NCI-H1105 treated with DMSO at 0.1 percent for 48 hours (cell line): ENCODE measurements at regions not wholly inside any gene's neighbourhood (a gene's known extent, or its start where the extent isn't known, plus 50 kb on each side); places are given as distances from the start of the nearest gene placed in this dataset.
"Not testable (repeated sequence)": the region's sequence is repeated elsewhere in the genome, so short reads cannot be mapped to it uniquely, and the experiment has no call there.

Experiments used
- DNase-seq: peaks from one replicate; lab custom pipeline; 2025; lab: John Stamatoyannopoulos, UW

GRCh38 chr10:44172883-44173607 is 211.9 kb downstream of the CXCL12 start:
- no peak for DNase-seq

DNA sequence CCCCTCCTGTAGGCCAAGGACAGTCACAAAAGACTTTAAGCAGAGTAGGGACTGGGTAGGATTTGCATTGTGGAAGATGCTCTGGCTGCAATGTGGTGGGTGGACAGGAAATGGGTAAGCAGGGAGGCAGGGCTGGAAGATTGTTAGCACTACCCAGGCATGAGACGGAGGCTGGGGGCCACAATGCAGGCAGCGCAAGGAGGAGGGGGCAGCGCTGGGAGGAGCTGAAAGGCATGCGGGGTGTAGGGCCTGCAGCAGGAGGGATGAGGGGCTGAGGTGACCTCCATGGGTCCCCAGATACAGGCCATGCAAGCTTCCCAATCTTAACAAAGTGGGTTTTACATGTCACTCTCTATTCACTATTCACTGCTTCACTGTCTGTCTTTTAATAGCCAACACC is 213.1 kb downstream of the CXCL12 start:
- no peak for DNase-seq

DNA sequence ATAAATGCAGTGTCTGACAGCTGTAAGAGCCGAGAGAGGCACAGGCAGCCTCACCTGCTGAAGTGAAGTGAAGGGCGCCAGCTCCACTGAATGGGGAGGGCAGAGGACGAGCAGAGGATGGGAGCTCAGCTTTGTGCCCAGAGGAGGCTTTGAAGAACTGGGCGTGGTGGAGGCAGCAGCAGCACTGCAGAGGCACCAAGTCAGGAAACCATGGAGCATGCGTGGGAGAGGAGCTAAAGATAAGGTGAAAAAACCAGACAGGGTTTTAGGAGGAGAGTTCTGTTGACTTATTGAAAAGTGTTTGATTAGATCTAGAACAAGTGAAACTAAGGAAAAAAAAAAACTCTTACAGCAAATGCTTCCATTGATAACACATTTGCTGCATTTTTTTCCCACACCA is 216.4 kb downstream of the CXCL12 start:
- DNase-seq, result no peak

DNA sequence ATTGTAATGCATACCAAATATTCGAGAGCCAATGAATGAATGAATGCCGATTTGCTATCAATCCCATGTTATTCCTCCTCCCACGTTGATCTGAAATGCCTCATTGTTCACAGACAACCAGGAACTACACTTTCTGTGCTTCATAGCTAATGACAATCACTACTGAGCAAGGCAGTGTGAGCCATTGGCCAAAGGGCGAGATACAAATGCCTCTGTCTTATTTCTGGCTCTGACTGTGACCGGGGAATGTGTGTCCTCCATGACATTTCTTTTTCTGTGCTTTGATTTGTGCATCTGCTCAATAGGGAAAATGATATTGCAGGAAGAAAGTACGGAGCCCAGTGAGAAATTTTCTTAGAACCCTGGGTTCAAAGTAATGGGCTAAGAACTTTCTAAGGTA is 217.1 kb downstream of the CXCL12 start:
- no peak for DNase-seq

- DNase-seq, result no peak
These were observed 218.5 kb downstream of the CXCL12 start for GRCh38 chr10:44166441-44166840.

GRCh38 chr10:44164251-44164956 is 220.5 kb downstream of the CXCL12 start:
- no peak for DNase-seq

DNA sequence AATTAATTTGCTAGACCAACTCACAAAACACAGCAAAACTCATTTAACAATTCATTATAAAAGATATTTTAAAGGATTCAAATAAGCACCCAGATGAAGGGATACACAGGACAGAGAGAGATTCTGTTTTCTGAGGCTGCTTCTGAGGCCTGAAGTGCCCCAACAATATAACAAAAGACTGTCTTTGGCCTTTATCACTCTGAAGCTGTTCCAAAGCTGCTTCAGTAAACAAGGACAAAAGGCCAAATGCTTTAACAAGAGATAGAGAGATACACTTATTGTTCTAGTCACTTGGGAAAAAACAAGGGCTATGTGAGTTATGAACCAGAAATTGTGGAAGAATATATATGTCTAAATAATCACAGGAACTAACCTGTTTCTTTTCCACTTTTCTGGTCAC is 223.7 kb downstream of the CXCL12 start:
- no peak for DNase-seq

DNA sequence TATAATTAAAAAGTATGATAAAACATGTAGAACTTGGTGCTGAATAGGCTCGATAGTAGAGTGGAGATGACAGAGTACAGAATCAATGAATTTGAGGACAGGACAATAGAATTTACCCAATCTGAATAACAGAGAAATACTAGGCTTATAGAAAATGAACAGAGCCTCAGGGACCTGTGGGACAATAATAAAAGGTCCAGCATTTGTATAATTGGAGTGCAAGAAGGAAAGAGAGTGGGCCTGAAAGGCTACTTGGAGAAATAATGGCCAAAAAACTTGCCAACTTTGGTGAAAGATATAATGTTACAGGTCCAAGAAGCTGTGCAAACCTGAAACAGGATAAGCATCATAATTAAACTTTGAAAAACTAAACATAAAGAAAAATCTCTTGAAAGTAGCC is 227.3 kb downstream of the CXCL12 start:
- no peak for DNase-seq

GRCh38 chr10:44154956-44155355 is 229.9 kb downstream of the CXCL12 start:
- DNase-seq, result no peak

DNA sequence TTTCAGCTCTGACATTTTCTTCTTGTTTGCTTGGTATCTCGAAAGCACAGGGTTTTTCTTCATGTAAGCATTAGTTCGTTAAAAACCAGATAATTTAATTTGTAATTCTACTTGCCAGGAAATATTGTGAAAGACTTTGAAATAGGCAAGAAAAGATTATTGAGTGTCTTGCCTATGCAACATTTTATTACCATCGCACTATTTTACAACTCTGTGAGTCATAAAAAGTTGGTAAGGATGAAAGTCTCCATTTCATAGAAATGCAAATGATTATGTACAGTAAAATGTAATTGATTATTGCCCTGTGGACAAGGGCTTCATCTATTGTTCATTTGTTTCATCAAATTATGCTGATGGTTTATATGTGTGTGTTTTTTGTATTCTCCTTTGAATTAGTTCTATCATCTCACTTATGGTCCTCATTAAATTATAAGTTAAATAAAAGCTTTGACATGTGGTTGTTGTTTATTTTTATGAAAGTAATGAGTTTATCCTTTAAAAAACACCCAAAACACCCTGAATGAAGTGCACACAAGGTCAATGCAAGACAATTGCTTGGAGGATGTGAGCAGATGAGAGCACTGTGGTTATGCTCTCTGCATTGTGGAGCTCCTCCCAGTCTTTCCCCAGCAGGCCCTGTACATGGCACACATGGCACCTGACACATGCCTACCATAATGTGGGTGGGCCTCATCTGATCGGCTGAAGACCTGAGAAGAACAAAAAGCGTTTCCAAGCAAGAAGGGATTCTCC is 230.8 kb downstream of the CXCL12 start:
- no peak for DNase-seq

- DNase-seq, result no peak
These were observed 241.3 kb downstream of the CXCL12 start for GRCh38 chr10:44143556-44143955.

GRCh38 chr10:44132361-44133289 is 252.3 kb downstream of the CXCL12 start:
- no peak for DNase-seq

DNA sequence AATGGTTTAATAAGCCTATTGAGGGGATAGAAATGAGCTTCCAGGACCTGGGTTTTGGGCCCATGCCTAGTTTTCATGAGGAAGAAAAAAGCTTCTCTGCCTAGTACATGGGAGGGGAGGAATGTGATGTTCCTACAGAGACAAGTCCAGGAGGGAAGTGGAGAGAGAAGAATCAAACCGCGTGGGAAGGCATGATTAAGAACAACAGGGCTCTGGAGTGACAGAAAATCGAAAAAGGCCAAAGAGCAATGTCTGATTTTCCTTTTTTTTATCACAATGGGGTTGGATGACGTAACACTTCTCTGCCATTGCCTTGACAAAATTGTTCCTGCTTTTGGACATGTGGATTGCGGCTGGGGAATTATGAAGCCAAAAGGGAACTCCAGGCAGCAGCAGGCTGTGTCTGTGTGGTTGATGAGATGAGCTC is 258.6 kb downstream of the CXCL12 start:
- DNase-seq, result no peak

- DNase-seq, result no peak
These were observed 259.0 kb downstream of the CXCL12 start for GRCh38 chr10:44125879-44126278.

GRCh38 chr10:44118500-44118899 is 266.4 kb downstream of the CXCL12 start:
- no peak for DNase-seq

DNA sequence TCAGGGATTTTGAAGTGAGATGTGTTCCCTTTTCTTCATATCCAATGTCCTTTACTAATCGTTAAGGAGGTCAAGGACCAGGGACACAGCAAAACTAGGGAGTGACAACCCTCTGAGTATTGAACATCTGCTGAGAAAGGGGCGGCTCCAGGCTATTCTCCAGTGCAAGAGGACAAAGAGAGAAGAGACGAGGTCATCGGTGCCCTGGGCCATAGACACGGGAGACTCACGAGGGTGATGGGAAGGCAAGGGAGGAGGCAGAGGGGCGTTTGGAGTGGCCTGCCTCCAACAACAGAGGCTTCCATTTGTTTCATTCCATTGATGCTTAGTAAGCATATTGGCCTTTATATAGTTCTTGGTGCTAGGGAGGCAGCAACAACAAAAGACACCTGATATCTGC is 268.4 kb downstream of the CXCL12 start:
- DNase-seq, result no peak

DNA sequence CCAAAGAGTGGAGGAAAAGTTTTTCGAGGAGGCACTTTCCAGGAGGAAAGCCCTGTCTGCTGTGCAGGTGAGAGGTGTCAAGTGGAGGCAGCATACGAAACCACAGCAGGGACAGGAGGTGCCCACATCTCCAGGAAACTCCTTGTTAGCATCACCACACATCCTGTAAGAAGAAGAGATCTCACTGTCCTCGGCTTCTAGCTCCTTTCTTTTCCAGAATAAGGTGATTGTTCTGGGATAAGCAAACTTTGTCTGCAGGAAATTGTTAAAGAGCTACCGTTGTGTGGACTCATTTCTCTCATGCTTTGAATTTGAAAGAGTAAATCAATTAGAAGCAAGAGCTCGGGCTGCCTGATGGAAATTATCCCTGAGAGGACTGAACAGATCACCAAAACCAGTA is 269.4 kb downstream of the CXCL12 start:
- no peak for DNase-seq

- DNase-seq, result no peak
These were observed 270.5 kb downstream of the CXCL12 start for GRCh38 chr10:44114441-44114840.

DNA sequence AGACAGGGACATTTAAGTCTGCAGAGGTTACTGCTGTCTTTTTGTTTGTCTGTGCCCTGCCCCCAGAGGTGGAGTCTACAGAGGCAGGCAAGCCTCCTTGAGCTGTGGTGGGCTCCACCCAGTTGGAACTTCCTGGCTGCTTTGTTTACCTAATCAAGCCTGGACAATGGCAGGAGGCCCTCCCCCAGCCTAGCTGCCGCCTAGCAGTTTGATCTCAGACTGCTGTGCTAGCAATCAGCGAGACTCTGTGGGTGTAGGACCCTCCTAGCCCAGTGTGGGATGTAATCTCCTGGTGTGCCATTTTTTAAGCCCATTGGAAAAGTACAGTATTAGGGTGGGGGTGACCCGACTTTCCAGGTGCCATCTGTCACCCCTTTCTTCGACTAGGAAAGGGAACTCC is 272.6 kb downstream of the CXCL12 start:
- not testable (repeated sequence) for DNase-seq

DNA sequence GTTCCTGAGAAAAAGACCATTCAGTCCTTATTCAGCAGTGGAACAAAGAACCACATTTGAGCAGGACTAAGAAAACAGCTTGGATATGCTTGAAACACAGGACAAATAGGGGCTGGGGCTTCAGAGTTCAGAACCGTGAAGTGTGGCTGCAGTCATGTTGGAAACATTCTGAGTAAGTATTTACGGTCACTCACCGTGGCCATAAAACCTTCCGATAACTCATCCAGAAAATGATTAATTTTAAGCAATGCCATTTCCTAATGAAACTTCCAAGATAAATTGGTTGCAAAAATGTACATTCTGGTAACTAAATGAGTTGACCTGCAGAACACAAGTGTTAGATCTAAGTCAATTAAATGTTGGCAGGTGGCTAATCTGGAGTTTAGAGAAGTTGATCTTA is 279.2 kb downstream of the CXCL12 start:
- no peak for DNase-seq

DNA sequence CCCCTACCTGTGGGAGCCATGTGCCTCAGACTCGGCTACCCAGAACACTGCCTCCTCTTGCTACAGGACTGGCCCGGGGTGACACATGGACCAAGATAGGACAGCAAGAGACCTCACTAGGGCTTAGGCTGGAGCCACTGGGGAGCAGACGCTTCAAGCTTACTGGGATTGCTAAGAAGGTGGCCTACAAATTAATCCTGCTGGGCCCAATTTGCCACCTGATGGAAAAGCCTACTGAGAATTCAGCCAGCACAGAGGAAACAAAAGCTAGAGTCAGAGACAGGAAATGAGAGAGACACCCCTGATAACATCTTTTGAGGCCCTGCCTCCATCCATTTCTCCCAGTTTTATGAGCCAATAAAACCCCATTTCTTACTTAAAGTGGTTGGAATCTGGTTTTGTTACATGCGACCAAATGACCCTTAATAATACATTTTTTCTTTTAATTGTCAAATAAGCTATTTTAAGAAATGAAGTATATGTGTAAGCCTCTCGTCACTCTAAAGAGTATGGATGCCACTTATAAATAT is 282.1 kb downstream of the CXCL12 start:
- no peak for DNase-seq

DNA sequence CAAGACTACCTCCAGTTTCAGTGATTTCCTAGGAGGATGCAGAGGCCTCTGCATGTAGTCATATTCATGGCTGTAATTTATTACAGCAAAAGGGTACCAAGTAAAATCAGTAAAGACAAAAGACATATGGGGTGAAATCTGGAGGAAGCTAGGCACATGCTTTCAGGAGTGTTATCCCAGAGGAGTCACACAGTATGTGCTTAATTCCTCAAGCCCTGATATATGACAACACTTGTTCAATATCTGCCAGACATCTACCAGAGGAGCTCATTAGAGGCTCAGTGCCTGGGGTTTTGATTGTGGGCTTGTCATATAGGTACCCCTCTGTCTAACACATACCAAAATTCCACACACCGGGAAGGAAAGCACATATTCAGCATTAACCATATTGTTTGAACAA is 283.8 kb downstream of the CXCL12 start:
- no peak for DNase-seq
